Uterus (tissue), 3 donors: ENCODE measurements at regions not wholly inside any gene's neighbourhood (a gene's known extent, or its start where the extent isn't known, plus 50 kb on each side); places are given as distances from the start of the nearest gene placed in this dataset.

Source experiments
- DNase-seq, 2 donors: peaks; one replicate each; pipeline ENCODE4 v3.0.0-alpha.2; 2019 to 2020
- H3K27ac ChIP-seq, 2 donors: fragments of 200-600 bp; sonication (generic); 1 replicate in 1 of 2; 2 replicates in 1 of 2; pipeline ENCODE4 v1.5.1; 2016 to 2018
- H3K27me3 ChIP-seq, 2 donors: fragments of 200-600 bp; sonication (generic); one replicate each; pipeline ENCODE4 v1.5.1; 2018 to 2019; ENCODE audit warnings: control low read depth in 1 of 2
- H3K36me3 ChIP-seq, 2 donors: fragments of 200-600 bp; sonication (generic); one replicate each; pipeline ENCODE4 v1.5.1; 2019; ENCODE audit warnings: control low read depth in 1 of 2
- H3K4me1 ChIP-seq, 2 donors: fragments of 200-600 bp; sonication (generic); one replicate each; pipeline ENCODE4 v1.5.1; 2018 to 2019; ENCODE audit warnings: control low read depth in 1 of 2
- H3K4me3 ChIP-seq, 2 donors: fragments of 200-600 bp; sonication (generic); 1 replicate in 1 of 2; 2 replicates in 1 of 2; pipeline ENCODE4 v1.5.1; 2018 to 2019; ENCODE audit warnings: mild to moderate bottlenecking in 1 of 2
- H3K9me3 ChIP-seq, 2 donors: fragments of 200-600 bp; sonication (generic); one replicate each; pipeline ENCODE4 v1.5.1; 2019; ENCODE audit warnings: control low read depth in 1 of 2
- CTCF ChIP-seq, 4 experiments: fragments of 200-600 bp in 2 of 4; fragments of 450-650 bp in 2 of 4; sonication (generic) in 2 of 4; IDR thresholded peaks; one replicate each; pipeline ENCODE4 v1.5.1; 2016 to 2019; ENCODE audit warnings: antibody characterized with exemption in 4 of 4, mild to moderate bottlenecking in 2 of 4, moderate library complexity in 1 of 4
- POLR2A ChIP-seq, 2 donors: fragments of 450-650 bp; IDR thresholded peaks; one replicate each; pipeline ENCODE4 v1.6.1; 2016; ENCODE audit warnings: antibody characterized with exemption in 2 of 2, mild to moderate bottlenecking in 1 of 2, moderate library complexity in 1 of 2
- intact Hi-C: fragments of 100-400 bp; cut with DNase I; formaldehyde crosslinking; loops from one replicate; pipeline ENCODE4 v1.15.1; 2023; ENCODE audit warnings: low total_unique reads
- donor health status: DM: yes; HTN: yes; CAD: no.

DNA sequence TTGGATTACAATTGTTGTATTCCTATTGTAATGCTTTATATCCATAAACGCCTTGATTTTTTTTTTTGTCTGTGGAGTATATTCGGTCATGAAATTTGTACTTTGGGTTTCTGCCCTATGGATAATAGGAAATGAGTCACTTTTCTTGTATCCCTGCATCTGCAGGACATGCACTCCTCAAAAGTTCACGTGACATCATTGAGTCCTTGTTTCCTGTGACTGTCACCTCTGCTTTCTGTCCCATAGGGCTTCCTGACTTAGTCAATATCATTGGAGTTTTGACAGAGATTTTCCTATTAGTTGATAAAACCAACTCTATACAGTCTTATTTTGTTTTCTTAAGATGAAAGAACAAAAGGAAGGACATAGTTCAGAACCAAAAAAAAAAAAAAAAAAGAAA lies 356.3 kb downstream of the MAT2B start:
- H3K4me1 ChIP-seq = no peaks in the 10 kb centered on the region
- intact Hi-C loops = no loop called here
- H3K4me3 ChIP-seq = no peak overlapping the region
- no peaks in the 10 kb centered on the region for H3K27me3 ChIP-seq
- no peaks in the 10 kb centered on the region for H3K9me3 ChIP-seq
- TF ChIP-seq CTCF (IDR thresholded peaks at IDR 0.05) = no peak
- no peak for TF ChIP-seq POLR2A (IDR thresholded peaks at IDR 0.05)
- no peak for DNase-seq
- H3K36me3 ChIP-seq = no peaks in the 10 kb centered on the region
- no peak overlapping the region for H3K27ac ChIP-seq

DNA sequence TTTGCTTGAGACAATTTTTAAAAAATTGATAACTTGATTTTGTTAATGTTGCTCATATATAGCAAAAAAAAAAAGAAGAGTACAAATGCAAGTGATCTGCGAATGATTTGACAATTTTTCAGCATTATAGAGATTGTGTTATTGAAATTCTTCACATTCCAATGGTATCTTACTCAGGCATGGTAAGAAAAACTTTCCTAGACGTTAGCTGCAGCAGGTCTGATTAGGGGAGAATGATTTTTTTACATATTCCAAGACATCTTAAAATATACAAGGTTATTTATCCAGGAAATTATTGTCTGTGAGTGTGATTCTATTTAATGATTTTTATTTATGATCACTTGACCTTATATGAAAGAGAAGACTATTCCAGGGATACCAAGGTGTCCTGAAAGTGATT lies 361.9 kb downstream of the MAT2B start:
- H3K4me3 ChIP-seq = no peak overlapping the region
- no peaks in the 10 kb centered on the region for H3K4me1 ChIP-seq
- no peak overlapping the region for H3K27ac ChIP-seq
- H3K27me3 ChIP-seq = no peaks in the 10 kb centered on the region
- H3K9me3 ChIP-seq = no peaks in the 10 kb centered on the region
- no peaks in the 10 kb centered on the region for H3K36me3 ChIP-seq
- TF ChIP-seq CTCF (IDR thresholded peaks at IDR 0.05) (no peak), POLR2A (IDR thresholded peaks at IDR 0.05) (no peak)
- DNase-seq = no peak
- intact Hi-C loops = no loop called here

DNA sequence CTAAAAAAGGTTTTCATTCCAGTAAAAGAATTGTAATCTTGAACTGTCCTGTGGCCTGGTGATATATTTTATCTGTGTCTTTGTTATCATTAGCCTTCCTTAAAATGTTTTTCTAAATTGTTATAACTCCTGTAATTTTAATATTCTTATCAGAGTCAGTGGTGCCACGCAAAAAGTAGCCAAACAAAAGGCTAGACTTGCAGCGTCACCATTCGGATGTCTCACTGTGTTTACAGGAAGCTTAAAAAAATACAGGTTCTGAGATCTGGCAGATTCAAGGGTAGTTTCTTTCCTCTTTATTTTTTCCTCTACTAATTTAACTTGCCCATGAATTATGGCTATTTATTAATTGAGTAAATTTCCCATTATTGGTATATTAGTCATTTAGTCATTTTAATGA lies 362.3 kb downstream of the MAT2B start:
- H3K27me3 ChIP-seq = no peaks in the 10 kb centered on the region
- DNase-seq = no peak
- H3K36me3 ChIP-seq = no peaks in the 10 kb centered on the region
- intact Hi-C loops = no loop called here
- H3K4me1 ChIP-seq = no peaks in the 10 kb centered on the region
- no peaks in the 10 kb centered on the region for H3K9me3 ChIP-seq
- TF ChIP-seq CTCF (IDR thresholded peaks at IDR 0.05) (no peak), POLR2A (IDR thresholded peaks at IDR 0.05) (no peak)
- H3K4me3 ChIP-seq = no peak overlapping the region
- H3K27ac ChIP-seq = no peak overlapping the region

- Histone ChIP-seq H3K27me3 (no peaks in the 10 kb centered on the region), H3K4me3 (no peak overlapping the region), H3K9me3 (no peaks in the 10 kb centered on the region), H3K36me3 (no peaks in the 10 kb centered on the region), H3K4me1 (no peaks in the 10 kb centered on the region), H3K27ac (no peak overlapping the region)
- intact Hi-C loops = no loop called here
- DNase-seq = no peak
- TF ChIP-seq CTCF (IDR thresholded peaks at IDR 0.05) (no peak), POLR2A (IDR thresholded peaks at IDR 0.05) (no peak)
These were observed 364.2 kb downstream of the MAT2B start for GRCh38 chr5:163869581-163869980.

DNA sequence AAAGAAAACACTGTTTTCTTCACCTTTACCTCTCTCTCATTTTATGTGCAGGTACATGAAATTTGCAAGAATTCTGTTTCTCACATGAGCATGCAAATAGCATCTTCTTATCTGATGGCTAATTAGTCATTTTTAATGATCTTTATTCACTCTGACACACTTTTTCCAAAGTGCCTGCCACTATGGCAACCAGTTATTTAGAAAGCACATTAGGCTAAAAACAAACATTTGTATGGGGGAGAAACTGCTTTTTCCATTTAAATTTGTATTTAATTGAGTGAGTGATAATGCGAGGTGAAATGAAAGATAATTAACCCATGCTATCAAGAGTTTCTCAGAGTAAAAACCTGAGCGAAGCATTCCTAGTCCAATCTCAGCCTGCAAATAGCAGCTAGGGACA lies 365.0 kb downstream of the MAT2B start:
- no peak for DNase-seq
- H3K27ac ChIP-seq = no peak overlapping the region
- H3K36me3 ChIP-seq = no peaks in the 10 kb centered on the region
- H3K27me3 ChIP-seq = no peaks in the 10 kb centered on the region
- no peaks in the 10 kb centered on the region for H3K4me1 ChIP-seq
- no peak overlapping the region for H3K4me3 ChIP-seq
- intact Hi-C loops = no loop called here
- H3K9me3 ChIP-seq = no peaks in the 10 kb centered on the region
- TF ChIP-seq POLR2A (IDR thresholded peaks at IDR 0.05) (no peak), CTCF (IDR thresholded peaks at IDR 0.05) (no peak)
